ENCODE measurements at regions not wholly inside any gene's neighbourhood (a gene's known extent, or its start where the extent isn't known, plus 50 kb on each side); places are given as distances from the start of the nearest gene placed in this dataset.
"Not testable (repeated sequence)": the region's sequence is repeated elsewhere in the genome, so short reads cannot be mapped to it uniquely, and the experiment has no call there.

DNA sequence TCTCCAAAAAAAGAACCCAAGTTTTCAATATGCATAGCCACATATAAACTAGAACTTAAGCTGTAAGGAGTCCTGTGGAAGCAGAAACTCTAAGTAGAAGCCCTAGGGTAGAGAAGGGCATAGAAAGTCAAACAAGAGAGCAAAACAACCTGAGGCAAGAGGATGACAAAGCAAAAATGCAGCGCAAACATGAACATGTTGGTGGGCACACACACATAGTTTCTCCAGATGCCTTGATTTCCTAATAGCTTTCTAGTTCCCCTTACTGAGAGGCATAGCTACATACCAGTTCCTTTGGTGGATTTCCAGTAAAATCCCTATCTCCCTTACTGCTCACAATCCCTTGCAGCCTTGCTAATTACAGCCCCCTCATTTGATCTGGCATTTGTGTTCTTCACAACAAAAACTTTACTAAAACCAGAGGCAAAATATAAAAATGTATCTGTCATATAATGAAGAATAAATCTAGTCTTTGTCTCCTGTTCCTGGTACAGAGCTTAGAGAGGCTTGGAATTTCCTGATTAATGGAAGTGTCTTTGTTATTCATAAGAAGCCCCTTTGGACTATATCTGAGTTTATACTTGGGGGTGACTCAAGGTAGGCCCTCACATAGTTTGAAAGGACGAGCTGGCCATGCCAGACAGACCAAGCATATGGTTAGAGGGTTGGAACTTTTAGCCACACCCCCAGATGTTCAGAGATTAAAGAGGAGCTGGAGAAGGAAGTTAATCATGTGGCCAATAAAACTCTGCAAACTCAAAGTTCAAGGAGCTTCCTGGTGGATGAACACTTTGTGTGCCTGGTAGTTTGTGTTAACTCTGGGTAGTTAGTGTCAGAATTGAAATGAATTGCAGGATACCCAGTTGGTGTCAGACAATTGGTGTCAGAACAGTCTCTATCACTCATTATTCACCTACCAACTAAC is 52.7 kb upstream of the ZCCHC13 start:
- no peak for DNase-seq

DNA sequence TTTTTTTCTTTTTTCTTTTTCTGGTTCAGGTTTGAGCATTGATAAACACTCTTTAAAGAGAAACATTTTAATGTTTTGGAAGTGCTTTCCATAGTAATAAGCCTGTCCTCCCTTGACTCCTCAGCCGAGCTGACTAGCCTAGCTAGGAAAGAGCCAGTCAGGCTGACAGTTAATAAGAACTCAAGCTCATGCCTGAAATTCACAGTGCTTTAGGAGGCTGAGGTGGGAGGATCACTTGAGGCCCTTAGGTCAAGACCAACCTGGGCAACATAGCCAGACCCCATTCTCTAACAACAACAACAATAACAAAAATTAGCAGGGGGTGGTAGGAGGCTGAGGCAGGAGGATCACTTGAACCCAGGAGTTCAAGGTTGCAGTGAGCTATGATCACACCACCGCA is 53.4 kb upstream of the ZCCHC13 start:
- DNase-seq = no peak

- no peak for DNase-seq
Observed at GRCh38 chrX:74249963-74250362, 54.0 kb upstream of the ZCCHC13 start.

- no peak for DNase-seq
Observed at GRCh38 chrX:74248889-74249288, 55.1 kb upstream of the ZCCHC13 start.

DNA sequence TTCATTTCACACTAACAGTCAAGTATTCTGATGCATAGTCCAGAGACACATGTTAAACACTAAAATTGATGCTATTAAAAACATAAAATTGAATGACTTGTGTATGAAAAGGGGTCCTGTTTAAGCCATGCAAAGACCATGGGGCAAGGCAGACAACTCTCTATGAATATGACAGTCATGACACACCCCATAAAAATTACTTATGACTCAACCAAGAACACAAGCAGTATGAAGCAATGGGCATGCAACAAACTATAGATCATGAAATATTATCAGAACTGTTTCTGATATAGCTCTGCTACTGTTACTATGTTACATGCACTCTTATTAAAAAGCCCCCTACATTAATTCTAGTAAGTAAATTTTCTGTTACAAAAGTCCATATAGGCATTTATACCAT is 57.5 kb upstream of the ZCCHC13 start:
- DNase-seq = no peak

GRCh38 chrX:74242484-74243138 is 61.4 kb upstream of the ZCCHC13 start:
- DNase-seq = no peak

GRCh38 chrX:74242050-74242449 is 61.9 kb upstream of the ZCCHC13 start:
- DNase-seq = no peak

DNA sequence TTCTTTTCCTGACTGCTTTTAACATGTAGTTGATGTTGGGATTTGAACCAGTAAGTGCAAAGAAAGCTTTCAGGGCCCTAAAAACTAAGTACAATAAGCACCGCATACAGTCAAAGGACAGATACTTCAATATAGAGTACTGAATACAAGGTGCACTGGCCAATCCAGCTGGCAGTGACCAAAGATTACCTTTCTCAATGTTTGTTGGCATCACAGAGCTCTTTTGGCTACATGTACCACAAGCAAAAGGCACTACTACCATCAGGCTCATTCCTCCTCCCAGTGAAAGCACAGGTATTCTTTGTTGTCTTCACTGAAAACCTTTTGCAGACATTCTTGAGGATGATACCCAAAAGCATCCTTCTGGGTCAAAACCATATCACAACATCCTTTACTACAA is 65.2 kb upstream of the ZCCHC13 start:
- no peak for DNase-seq

GRCh38 chrX:74234818-74235217 is 69.2 kb upstream of the ZCCHC13 start:
- DNase-seq = no peak

- no peak for DNase-seq
Observed at GRCh38 chrX:74232859-74233258, 71.1 kb upstream of the ZCCHC13 start.

DNA sequence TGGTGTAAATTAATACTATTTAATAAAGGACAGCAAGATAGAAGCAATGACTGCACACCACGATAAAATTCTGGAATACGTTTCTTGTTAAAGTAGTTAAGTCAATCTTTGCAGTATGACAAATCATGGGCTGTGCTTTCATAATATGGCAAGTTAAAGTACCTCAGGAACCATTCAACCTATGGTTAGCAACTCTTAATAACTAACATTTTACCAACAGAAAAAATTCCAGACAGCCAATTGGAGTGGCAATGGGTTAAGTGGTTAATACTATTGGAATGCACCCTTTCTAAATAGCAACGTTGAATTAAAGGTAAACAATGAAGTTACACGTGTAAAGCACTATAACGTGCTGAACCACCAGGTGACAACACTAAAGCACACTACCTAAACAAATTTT is 72.4 kb upstream of the ZCCHC13 start:
- DNase-seq = no peak

DNA sequence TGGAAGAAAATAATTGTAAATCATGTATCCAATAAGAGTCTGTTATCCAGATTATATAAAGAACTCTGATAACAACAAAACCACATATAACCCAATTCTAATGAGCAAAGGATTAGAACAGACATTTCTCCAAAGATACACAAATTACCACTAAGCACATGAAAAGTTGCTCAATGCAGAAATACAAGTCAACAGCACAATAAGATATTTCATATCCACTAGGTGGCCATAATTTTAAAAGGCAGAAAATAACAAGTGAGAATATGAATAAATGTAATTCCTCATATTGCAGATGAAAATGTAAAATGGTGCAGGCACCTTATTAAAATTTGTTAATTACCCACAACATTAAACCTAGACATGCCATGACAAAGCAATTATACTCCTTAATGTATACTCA is 73.9 kb upstream of the ZCCHC13 start:
- no peak for DNase-seq

DNA sequence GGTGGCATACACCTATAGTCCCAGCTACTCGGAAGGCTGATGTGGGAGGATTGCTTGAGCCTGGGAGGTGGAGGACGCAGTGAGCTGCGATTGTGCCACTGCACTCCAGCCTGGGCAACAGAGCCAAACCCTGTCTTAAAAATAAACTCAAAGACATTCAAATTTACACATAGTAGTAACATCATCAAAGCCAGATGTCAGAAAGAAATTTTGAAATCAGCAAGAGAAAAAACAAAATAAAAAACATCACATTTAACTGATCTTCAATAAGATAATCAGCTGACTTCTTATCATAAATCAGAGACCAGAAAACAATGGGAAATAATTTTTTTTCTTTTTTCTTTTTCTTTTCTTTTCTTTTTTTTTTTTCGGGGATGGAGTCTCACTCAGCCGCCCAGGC is 78.9 kb upstream of the ZCCHC13 start:
- DNase-seq = no peak

DNA sequence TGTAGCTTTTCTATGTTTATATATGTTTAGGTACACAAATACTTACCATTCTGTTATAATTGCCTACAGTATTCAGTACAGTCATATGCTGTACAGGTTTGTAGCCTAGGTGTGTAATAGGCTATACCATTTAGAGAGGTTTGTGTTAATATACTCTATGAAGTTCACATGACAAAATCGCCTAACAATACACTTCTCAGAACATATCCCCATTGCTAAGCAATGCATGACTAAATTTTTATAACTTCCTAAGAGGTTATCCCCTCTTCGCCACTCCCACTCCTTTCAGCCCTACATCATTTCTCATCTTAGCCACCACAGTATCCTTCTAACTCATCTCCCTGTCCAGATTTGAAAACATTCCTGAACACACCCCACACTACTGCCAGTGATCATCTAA is 83.7 kb upstream of the ZCCHC13 start:
- DNase-seq = no peak

- no peak for DNase-seq
Observed at GRCh38 chrX:74218895-74219294, 85.1 kb upstream of the ZCCHC13 start.

DNA sequence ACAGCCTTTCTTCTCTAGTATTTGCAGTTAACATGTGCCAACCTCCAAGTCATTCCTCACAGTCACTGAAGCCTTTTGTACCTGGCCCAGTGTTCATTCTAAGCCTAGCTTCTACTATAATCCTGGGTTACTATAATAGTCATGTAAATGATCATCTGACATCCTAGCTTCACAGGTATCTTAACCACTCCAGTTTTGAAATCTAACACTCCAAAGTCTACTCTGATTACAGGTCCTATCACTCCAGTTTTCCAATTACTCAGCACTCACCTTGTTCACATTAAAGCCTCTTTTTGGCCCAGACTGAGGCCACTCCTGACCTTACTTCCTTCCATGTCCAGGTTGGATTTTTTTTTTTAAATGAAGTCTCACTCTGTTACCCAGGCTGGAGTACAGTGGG is 87.6 kb upstream of the ZCCHC13 start:
- no peak for DNase-seq

- no peak for DNase-seq
Observed at GRCh38 chrX:74211911-74212310, 92.1 kb upstream of the ZCCHC13 start.

GRCh38 chrX:74207539-74207938 is 96.4 kb upstream of the ZCCHC13 start:
- no peak for DNase-seq

- DNase-seq = no peak
Observed at GRCh38 chrX:74195605-74196004, 108.4 kb upstream of the ZCCHC13 start.

DNA sequence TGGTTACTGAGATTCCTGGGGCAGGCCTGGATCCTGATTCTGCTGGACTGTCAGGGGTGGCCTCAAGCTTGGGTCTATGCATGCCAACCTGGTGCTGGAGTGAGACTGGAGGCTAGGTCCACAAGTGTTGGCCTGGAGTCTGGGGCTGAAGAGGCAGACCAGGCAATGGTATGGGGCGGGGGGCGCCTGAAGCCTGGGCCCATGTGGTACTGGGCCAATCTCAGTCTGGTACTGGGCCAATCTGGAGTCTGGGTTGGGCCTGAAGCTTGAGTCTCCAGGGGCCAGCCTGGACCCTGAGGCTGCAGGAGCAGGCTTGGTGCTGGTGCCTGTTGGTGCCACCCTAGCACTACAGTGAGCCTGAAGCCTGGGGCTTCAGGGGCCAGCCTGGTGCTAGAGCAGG is 108.9 kb upstream of the ZCCHC13 start:
- DNase-seq = no peak

DNA sequence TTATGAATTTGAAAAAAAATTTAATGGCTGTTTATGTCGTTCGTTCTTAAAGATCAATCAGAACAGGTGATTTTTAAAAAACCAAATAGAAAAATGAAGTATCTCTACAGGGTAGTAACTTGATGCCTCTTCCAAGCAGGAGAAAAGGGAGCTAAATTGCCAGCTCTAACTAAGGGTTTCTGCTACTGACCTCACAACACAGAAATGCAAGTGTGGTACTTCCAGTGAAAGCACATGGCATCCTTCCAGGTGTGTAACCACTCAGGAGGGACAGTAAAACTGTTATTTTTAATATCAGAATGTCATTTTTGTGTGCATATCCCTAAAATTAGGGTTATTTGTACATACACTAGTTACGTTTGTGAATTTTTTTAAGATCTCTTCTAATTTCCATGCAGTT is 116.8 kb upstream of the ZCCHC13 start:
- no peak for DNase-seq

GRCh38 chrX:74183047-74183446 is 120.9 kb upstream of the ZCCHC13 start:
- DNase-seq = not testable (repeated sequence)

DNA sequence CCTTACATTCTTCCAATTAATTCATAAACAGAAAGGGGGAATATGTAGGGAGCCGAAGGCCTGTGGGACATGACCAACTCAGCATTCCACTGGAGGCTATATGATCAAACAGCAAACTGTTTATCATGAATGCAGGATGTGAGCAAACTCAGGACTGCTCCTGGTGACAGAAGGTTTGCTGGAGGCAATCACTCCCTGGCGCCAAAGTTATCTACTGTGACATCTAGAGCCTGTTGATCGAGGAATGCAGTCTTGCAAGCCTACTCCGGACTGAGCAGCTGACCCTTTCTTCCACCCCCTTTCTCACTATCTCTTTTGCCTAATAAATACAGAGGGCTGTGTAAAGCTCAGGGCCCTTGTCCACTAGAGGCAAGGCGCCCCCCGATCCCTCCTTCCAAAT is 122.0 kb upstream of the ZCCHC13 start:
- not testable (repeated sequence) for DNase-seq

DNA sequence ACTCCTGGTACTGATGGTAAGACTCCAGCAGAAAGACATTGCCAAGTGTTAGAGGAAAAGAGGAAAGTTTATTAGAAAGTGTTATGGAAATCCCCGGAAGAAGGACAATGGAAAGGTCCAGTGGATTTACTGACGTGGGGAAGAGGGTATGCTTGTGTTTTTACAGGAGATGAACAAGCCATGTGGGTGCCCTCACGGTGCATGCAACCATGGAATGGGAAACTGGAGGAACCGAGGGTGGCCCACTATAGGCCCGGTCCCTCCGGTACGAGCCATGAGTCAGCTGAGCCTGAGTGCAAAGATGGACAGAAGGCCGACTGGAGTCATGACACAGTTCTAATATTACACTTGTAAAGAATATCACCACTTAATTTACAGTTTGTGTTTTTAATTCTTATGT is 123.3 kb upstream of the ZCCHC13 start:
- DNase-seq = no peak

DNA sequence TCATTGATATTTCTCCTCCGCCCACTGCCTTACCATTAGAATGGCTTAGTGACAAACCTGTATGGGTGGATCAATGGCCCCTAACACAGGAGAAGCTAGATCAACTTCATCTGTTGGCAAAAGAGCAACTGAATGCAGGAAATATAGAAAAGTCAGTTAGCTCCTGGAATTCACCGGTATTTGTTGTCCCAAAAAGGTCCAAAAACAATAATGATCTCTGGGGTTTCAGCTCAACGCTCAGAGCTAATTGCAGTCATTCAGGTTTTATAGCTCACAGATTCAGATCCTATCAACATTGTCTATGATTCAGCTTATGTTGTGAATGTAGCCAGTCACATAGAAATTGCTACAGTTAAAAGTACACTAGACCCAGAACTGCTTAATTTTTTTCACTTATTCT is 124.0 kb upstream of the ZCCHC13 start:
- DNase-seq = no peak
